ENCODE measurements at regions not wholly inside any gene's neighbourhood (a gene's known extent, or its start where the extent isn't known, plus 50 kb on each side); places are given as distances from the start of the nearest gene placed in this dataset.

- TF ChIP-seq CTCF (IDR thresholded peaks at IDR 0.05): no peak
- TF ChIP-seq POLR2A (IDR thresholded peaks at IDR 0.05): no peak
Observed at GRCh38 chr19:13691569-13692435, 72.5 kb upstream of the MRI1 start.
